Activated CD4-positive, alpha-beta T cell treated with anti-CD3 and anti-CD28 coated beads, Interleukin-2, Interleukin-4, amounts not matched to agents 100 ng/mL and 50 ng/mL, durations not matched to agents 16 hours and 8 hours (primary cell): ENCODE measurements at regions not wholly inside any gene's neighbourhood (a gene's known extent, or its start where the extent isn't known, plus 50 kb on each side); places are given as distances from the start of the nearest gene placed in this dataset.

Experiments used
- DNase-seq: peaks from one replicate; pipeline ENCODE4 v3.0.0-alpha.2; 2020; ENCODE audit warnings: low spot score

- DNase-seq = no peak
Measured at GRCh38 chr2:234596696-234597575, 100.1 kb upstream of the ARL4C start.

GRCh38 chr2:234595829-234596228, 98.9 kb upstream of the ARL4C start:
- no peak for DNase-seq

- DNase-seq = no peak
Measured at GRCh38 chr2:234594715-234595114, 97.8 kb upstream of the ARL4C start.

- DNase-seq = no peak
Measured at GRCh38 chr2:234593636-234594035, 96.8 kb upstream of the ARL4C start.

- no peak for DNase-seq
Measured at GRCh38 chr2:234592541-234592940, 95.7 kb upstream of the ARL4C start.

- DNase-seq = no peak
Measured at GRCh38 chr2:234590076-234590475, 93.2 kb upstream of the ARL4C start.

GRCh38 chr2:234588054-234588430, 91.2 kb upstream of the ARL4C start:
- no peak for DNase-seq

- no peak for DNase-seq
Measured at GRCh38 chr2:234587341-234588053, 90.6 kb upstream of the ARL4C start.

GRCh38 chr2:234583331-234583730, 86.5 kb upstream of the ARL4C start:
- DNase-seq = no peak

- no peak for DNase-seq
Measured at GRCh38 chr2:234580686-234581085, 83.8 kb upstream of the ARL4C start.

- no peak for DNase-seq
Measured at GRCh38 chr2:234579231-234579962, 82.5 kb upstream of the ARL4C start.

- DNase-seq = no peak
Measured at GRCh38 chr2:234578389-234578788, 81.5 kb upstream of the ARL4C start.

- DNase-seq = no peak
Measured at GRCh38 chr2:234577191-234577590, 80.3 kb upstream of the ARL4C start.

GRCh38 chr2:234571620-234572407, 74.9 kb upstream of the ARL4C start:
- DNase-seq = no peak

GRCh38 chr2:234570476-234570875, 73.6 kb upstream of the ARL4C start:
- no peak for DNase-seq

GRCh38 chr2:234569776-234570430, 73.0 kb upstream of the ARL4C start:
- no peak for DNase-seq

- no peak for DNase-seq
Measured at GRCh38 chr2:234566622-234567021, 69.7 kb upstream of the ARL4C start.

GRCh38 chr2:234565842-234566619, 69.2 kb upstream of the ARL4C start:
- no peak for DNase-seq

GRCh38 chr2:234565201-234565600, 68.3 kb upstream of the ARL4C start:
- no peak for DNase-seq

GRCh38 chr2:234564699-234565098, 67.8 kb upstream of the ARL4C start:
- DNase-seq = no peak

GRCh38 chr2:234559609-234560008, 62.7 kb upstream of the ARL4C start:
- no peak for DNase-seq
